HUDEP-2 (cell line): ENCODE measurements at regions not wholly inside any gene's neighbourhood (a gene's known extent, or its start where the extent isn't known, plus 50 kb on each side); places are given as distances from the start of the nearest gene placed in this dataset.
"Not testable (repeated sequence)": the region's sequence is repeated elsewhere in the genome, so short reads cannot be mapped to it uniquely, and the experiment has no call there.

Experiments used
- DNase-seq, 76 experiments: peaks; one replicate each; lab custom pipeline; 2025; ENCODE audit not compliant: unreplicated experiment in 76 of 76; lab: John Stamatoyannopoulos, UW

DNA sequence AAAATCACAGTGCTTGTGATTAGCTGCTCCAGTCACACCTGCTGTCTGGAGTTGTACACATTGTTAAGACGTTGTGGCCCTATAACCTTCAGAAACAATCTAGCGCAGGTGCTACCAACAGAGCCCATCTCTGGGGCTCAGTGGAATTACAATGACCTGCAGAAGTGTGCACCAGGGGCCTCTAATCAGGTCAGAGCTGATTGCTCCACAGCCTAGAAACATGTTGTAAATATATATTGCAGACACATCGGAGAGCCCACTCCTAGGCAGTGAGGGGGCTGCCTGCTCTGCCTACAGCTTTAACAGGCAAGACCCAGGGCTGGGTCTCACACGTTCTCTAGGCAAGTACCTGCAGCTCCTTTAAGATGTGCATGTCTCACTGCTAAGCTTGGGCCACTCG lies 302.0 kb downstream of the SIPA1L2 start:
- no peak for DNase-seq

DNA sequence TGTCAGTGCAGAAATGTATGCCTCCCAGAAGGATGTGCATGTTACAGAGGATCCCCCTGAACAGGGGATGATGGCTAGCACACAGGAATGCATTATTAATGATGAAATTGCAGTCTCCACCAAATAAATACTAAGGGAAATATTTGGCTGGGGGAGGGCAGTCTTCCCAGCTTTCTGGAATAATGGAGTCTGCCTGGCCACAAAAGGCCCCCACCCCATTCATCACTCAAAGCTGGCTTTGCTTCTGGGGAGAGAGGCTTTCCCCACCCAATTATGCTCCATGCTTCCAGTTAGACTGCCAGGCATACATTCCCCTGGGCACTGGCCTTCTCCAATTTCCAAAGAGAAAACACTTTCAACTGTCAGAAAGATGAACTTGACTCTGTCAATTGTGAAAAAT lies 302.7 kb downstream of the SIPA1L2 start:
- DNase-seq = no peak

DNA sequence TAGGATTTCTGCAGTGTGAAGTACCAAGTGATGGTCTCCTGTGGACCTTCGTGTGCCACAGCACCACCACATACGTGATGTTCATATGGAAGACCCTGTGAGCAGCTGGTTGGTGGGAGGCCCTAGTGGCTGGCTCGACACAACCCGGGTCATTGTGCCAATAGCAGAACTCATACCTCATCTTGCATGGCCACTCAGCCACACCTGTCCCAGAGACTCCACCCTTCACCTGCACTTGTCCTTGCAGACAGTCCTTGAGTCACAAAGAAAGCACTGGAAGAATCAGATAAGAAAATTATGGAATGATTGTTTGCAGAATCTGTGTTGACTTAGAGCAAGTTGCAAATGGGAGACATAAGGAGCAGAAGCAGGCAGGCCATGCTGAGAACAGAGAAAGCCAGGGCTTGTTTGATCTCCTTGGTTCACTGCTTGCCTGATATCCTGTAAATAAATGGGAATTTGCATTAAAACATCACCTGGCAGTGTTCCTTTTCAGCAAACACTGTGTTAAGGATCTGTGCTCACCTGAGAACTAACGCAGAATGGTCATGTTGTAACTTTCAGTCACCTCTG lies 307.7 kb downstream of the SIPA1L2 start:
- DNase-seq = no peak

DNA sequence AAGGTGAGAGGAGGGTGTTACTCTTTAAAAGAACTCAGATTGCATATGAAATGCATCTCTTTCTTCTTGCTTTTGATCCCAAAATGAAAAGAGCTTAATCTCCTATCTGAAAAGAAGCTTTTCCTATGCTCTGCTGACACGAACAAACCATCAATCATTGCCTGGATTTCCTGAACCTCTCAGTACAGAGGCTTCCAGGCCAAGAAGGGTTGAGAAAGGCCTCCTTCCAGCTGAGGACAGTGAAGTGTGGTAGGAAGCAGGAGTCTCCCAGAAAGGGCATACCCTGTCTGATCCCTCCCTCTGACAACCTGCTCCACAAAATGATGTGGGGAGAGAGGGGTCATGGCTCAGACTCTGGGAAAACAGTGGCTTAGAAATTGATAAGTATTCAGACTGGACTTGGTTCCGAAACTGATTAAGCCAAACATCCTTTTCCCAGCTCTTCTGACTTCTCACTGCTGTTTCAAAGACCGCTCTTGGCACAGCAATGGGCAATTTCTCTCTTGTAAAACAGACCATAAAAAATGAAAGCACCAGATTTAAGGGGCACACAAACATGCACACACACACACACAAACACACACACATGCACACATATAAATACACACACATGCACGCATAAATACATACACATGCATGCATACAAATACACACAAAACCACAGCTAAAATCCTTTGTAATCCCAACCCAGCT lies 310.3 kb downstream of the SIPA1L2 start:
- no peak for DNase-seq

DNA sequence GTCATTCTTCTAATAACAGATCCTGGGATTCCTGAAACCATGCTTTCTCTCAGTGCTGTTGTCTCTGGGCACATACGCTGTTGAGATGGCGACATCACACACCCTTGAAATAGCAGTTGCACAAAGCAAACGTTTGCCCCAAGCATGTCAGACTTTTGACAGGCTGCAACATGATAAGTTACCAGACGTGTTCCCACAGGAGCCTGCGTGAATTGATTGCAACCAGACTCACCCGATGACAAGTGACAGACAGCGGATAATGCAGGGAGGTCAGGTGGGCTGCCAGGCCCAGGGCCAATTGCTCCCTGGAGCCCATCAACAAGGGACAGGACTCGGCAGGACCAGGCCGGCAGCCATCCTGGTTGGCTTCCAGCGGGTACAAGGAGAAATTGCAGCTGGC lies 310.9 kb downstream of the SIPA1L2 start:
- no peak for DNase-seq

DNA sequence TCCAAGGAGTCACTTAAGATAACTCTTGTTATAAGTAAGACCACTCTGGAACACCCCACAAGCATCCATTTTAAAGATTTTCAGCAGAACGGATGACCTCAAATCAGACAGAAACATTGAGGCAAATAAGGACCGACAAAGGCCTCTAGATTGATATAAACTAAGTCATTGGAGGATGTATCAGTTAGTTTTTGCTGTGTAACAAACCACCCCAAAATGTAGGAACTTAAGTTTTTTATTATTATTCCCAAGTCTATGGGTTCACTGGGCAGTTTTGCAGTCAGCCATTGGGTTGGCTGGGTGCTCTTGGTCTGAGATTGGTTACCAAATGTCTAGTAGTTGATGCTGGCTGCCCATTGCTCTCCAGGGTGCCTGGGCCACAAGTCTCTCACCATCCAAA lies 311.8 kb downstream of the SIPA1L2 start:
- DNase-seq = no peak

DNA sequence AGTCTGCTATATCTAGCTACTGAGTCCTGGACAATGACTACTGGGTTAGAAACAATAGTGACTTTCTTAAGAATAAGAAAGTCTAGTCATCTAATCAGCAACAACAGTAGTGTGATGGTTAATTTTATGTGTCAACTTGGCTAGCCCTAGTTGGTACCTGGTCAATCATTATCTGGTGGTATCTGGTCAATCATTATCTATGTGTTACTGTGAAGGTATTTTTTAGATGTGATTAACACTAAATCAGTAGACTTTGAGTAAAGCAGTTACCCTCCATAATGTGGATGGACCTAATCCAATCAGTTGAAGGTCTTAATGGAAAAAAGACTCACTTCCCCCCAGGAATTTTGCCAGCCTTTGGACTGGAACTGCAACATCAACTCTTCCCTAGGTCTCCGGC lies 312.6 kb downstream of the SIPA1L2 start:
- no peak for DNase-seq

DNA sequence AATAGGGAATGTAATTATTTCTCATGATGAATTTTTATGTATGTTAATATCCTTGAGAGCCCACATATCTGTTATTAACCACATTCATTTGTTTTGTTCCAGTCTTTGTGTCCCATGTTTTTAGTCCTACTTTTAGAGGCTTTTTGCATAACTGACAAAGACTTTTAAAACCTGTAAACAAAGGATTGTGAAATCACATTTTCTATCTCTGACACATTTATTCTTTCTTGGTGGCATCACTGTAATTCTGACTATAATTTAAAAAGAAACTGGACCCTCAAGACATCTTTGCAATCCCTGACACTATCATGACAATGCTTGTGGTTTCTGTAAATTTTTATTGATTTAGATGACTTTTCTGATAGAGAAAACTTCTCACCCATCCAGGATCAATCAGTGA lies 313.1 kb downstream of the SIPA1L2 start:
- DNase-seq = no peak

DNA sequence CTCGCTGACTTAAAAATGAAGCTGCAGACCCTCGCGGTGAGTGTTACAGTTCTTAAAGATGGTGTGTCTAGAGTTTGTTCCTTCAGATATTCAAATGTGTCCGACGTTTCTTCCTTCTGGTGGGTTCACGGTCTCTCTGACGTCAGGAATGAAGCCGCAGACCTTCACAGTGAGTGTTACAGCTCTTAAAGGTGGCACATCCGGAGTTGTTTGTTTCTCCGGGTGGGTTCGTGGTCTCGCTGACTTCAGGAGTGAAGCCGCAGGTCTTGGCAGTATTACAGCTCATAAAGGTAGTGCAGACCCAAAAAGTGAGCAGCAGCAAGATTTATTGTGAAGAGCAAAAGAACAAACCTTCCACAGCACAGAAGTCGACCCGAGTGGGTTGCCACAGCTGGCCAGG lies 316.1 kb downstream of the SIPA1L2 start:
- DNase-seq = not testable (repeated sequence)

DNA sequence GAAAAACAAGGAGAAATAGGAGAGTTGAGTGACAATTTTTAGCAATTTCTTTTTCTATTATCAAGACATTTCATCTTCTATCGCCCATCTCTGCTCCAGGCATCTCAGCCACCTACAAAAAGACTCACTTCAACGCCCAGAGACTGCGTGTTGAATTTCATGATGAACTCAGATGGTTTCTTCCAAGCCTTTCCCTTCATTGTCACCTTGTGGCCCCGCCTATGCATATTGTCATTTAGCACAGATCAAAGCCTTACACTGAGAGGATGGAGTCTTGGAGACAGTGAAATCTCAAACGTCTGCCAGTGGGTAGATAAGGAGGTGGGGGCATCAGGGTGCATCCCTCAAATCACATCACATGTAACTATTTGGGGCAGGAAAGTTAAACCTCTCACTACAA lies 319.4 kb downstream of the SIPA1L2 start:
- no peak for DNase-seq

DNA sequence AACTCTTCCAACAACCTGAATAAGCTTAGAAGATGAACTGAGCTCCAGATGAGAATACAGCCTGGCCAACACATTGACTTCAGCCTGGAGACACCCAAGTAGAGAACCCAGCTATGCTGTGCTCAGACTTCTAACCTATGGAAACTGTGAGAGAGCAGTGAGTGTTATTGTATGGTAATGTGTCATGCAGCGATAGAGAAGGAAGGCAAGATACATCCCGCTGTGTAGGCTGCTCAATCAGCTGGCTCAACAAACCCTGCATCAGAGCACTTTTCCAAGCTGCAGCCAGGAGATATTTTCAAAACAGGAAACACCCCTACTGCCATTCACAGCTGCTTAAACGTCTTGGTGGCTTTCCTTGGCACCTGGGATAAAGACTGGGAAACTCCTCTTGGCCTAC lies 321.3 kb downstream of the SIPA1L2 start:
- no peak for DNase-seq

DNA sequence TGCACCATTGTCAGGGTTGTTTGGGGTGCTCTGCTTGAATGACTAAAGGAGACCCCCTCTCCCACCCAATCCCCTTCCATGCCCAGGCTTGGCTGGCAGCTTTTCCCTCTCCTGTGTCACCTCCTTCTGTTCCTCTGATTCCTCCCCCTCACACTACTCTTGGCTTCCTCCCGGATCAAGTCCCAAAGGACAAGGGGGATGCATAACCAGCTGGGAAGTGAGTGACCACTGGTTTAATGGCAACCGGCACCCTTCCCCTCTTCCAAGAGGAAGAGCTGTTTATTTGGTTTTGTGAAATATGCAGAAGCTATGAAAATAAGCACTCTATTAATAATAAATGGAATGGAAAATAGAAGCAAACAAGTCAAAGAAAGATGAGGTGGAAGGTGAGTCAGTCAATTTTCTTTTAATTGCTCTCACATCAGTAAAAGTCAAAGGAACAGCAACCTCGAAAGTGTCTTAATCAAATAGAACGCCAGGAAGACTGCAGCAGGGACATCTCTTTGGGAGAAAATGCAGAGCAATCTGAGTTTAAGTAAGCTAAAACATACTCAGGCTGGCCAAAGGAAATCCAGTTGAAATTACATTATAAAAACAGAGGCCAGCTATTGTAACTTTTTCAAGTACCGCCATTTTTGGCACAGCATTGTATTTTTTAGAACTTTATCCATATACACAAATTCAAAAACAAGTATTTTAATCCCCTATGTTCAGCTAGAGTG lies 322.5 kb downstream of the SIPA1L2 start:
- DNase-seq = no peak

DNA sequence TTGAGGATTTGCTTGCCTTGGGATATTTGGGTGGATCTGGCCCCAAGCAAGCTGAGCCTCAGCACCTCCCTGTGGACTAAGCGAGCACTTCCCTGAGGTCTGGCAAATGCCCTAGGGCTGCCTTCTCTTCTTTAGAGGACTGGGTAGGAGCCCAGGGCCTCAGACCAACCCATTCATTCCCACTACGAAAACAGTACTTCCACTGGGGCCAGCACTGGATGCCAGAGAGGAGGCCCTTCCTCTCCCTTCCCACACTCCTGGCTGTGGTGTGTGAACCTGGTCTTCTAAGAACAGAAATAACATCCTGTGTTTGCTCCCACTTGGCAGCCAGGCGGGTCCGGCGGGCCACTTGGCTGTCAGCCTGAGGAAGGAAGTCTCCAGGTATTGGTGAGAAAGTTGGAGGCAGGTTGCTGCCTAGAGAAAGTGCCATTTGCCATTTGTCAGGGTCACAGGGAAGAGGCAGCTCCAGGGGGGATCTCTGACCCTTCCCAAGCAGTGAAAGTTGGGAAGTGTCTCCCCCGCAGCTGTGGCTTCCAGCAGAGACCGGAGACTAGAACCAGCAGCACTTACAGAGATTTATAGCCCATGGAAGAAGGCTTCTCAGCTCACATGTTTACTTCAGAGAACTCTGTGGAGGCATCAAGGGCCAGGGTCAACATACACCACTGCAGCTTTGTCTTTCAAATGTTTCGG lies 323.5 kb downstream of the SIPA1L2 start:
- DNase-seq = no peak

DNA sequence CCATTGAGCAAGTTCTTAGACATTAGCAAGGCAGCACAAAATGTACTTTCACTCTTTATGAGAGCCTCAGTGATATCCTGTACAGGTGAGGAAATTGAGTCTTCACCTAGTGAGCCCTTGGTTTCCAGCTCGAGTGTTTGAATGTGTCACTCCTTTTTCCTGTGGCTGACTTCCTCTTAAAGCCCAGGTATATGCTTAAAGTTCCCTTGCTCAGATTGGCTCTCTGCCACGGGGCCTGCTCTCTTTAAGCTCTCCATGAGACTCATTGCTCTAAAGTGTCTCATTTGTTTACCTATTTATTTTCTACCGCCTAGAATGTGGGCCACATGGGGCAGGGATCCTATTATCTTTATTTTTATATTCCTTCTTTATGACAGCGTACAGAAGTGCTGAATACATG lies 324.9 kb downstream of the SIPA1L2 start:
- DNase-seq = no peak

DNA sequence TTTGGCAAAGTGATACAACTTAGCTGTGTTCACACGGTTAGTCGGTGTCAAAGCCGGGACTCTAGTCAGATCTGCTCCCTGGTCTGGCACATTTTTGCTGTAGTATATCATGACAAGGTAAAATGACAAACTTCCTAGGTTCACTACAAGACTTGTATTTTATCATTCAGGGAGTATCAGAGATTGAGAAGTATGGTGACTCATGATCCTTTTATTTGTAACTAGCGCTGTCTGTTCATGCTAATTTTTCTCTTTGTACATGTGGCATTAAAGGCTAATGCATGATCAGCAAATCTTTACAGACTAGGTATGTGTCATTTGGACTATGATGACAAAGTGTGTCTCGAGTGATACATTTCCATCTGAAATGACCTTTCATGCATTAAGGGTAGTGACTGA lies 326.7 kb downstream of the SIPA1L2 start:
- no peak for DNase-seq

DNA sequence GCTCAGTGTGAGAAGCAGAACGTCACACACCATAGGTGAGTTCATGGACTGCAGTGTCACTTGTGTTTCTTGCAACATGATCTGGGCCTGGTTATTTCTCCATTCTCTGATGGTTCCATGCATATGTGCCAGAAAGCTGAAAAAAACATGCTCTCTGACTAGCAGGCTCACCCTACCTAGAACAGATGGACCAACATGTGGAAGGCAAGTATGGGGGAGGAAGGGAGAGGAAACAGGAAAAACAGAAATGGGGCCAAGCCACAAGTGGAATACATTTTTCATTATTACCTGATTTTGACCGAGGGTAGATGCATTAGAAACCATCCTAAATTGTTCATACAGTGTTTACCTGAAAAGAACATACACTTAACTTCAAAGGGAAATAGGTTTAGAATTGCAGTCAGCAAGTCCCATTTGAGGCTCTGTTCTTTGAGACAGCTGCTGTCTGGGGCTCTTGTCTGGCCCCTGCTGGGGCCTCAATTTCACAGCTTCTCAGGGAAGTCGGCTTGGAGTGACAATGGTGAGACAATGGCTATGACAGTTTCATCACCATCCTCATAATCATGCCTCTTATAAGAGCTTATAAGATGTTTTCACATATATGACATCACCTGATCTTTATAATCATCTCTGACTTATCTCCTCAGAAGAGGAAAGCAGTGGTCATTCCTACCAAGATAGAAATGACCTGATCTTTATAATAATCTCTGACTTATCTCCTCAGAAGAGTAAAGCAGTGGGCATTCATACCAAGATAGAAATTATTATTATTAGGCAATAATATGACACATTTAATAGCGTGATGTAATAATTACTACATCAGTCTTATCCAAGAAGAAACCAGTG lies 327.3 kb downstream of the SIPA1L2 start:
- DNase-seq = no peak

DNA sequence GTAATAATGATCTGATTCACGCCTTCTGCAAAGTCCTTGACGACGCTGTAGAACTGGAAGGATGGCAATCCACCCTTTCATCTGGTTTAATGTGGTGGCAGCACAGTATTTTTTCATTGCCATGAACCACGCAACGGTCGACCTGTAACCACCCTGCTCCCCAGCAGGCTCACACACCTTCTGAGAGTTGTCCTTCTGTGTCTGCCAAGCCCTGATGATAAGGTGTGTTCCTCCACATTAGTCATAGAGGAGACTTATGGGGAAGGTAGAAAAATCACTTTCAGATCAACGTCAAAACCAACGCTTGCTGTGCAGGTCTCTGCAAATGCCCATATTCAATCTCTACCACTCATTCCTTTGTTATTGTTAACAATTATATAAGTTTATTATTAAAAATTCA lies 328.7 kb downstream of the SIPA1L2 start:
- DNase-seq = no peak

DNA sequence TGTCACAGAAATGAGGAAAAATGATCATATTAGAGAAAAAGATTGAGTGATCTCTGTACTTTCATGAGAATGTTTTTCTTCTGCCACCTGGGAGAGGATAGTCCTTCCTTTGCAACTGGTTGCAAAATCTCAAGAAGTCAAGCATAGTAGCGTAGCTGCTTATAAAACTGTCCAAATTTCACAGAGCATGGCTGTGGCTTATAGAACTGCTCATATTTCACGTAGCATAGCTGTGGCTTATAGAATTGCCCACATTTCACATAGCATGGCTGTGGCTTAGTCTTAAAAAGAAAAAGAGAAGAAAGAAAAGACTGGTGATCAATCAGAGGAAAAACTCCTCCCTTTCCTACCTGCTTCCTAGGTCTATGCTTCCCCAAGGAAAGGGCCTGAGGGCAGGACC lies 329.5 kb downstream of the SIPA1L2 start:
- no peak for DNase-seq

DNA sequence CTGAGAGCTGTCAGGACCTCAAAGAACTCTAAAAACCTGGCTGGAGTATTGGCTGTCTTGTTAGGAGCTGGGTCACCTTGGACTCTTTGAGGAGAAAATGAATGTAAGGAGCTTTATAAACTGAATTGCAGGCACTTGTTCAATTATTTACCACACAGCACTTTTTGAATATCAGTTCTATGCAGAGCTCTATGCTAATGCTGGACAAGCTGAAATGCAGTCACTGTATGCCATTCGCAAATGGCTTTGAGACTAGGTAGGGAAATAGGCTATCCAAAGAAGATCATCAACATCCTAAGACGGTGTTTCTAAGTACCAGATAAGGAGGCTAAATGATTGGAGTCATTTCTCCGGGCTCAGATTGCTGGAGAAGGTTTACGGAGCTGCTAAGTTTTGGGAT lies 333.5 kb downstream of the SIPA1L2 start:
- no peak for DNase-seq

DNA sequence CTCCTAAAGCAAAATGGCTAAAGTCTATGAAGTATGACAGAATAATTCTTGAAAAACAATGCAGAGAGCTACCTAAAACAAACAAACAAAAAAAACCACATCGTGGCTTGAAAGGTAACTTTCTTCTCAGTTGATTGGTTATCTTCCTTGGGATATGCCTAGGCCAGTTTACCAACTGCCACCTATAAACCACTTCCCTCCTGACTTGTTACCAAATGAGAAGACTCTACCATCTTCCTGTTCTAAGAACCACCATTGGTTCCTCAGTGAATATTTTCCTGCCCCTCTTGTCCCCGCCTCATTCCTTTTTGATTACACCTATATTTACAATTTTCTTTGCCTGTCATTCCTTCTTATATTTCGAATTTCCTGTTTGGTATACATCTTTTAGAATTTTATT lies 336.6 kb downstream of the SIPA1L2 start:
- DNase-seq = no peak

DNA sequence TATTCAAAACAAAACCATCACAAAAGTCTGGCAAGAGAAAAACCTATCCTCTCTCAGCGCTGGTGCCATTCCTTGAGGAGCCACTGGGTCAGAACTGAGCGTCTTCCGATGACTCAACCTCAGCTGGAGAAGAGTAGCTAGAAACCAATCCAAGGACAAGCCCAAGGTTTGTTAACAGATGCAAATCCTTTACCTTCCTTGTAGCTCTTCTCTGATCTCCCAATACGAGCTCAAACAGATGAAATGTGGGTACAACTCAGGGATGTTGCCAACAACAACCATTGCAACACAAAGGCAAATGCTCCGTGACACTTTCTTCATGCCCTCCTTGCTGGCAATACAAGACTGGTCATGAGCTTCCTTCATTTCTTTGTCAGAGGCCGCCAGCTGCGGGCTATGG lies 337.1 kb downstream of the SIPA1L2 start:
- DNase-seq = peak in 1 of 76 experiments; percentile 2
